HCT116 (cell line): ENCODE measurements at regions not wholly inside any gene's neighbourhood (a gene's known extent, or its start where the extent isn't known, plus 50 kb on each side); places are given as distances from the start of the nearest gene placed in this dataset.

ENCODE experiments used
- ATAC-seq: fragments of 200-7000 bp; cut with Tn5 transposase; 2 replicates; pipeline ENCODE4 v1.9.1; 2020; ENCODE audit warnings: mild to moderate bottlenecking, moderate library complexity
- BruUV-seq: library from RNA; stranded (reverse); fragments of 400-500 nt; replicated peaks from 2 replicates; lab custom pipeline; 2021; lab: Mats Ljungman, UMichigan
- CTCF ChIA-PET: fragments of 300-600 bp; sonication (Branson Sonifier 250); formaldehyde crosslinking; loops from one replicate; lab custom pipeline; 2021; ENCODE audit warnings: antibody characterized with exemption; lab: Charles Lee
- POLR2A ChIA-PET: fragments of 300-600, 350-600 bp; sonication (Branson Sonifier 250); formaldehyde crosslinking; loops from one replicate; lab custom pipeline; 2021; ENCODE audit warnings: antibody characterized with exemption; lab: Charles Lee
- RAD21 ChIA-PET, 2 experiments: fragments of 300-600 bp; sonication (Branson Sonifier 250); formaldehyde crosslinking; loops; one replicate each; lab custom pipeline; 2023; ENCODE audit warnings: low total read pairs in 2 of 2; ENCODE audit not compliant: uncharacterized antibody in 2 of 2, unreplicated experiment in 2 of 2, low non-redundant PET in 1 of 2; lab: Charles Lee
- DNase-seq: peaks from one replicate; pipeline ENCODE4 v3.0.0-alpha.2; 2010; ENCODE audit warnings: low read depth, low spot score
- H2AFZ ChIP-seq: fragments of 200-600 bp; shearing (Covaris generic), sonication (generic); 2 replicates; pipeline ENCODE4 v1.6.1; 2017; ENCODE audit warnings: low read depth, mixed run types, mixed read lengths, antibody characterized with exemption, low read length; ENCODE audit not compliant: poor library complexity, severe bottlenecking
- H3K27ac ChIP-seq: 2 replicates; pipeline ENCODE4 v1.5.1; 2012; ENCODE audit warnings: low read depth, low read length
- H3K27me3 ChIP-seq: fragments of 200-600 bp; sonication (generic); 2 replicates; pipeline ENCODE4 v1.6.1; 2016; ENCODE audit warnings: mixed run types, low read length, mixed read lengths; ENCODE audit not compliant: insufficient read depth
- H3K36me3 ChIP-seq, 2 experiments: fragments of 200-500 bp in 1 of 2; fragments of 200-600 bp in 1 of 2; sonication (Bioruptor generic) in 1 of 2; sonication (generic) in 1 of 2; 2 replicates each; pipeline versions ENCODE4 v1.5.1 to v1.6.1; 2014 to 2016; ENCODE audit warnings: low read length in 2 of 2, inconsistent platforms in 1 of 2, mixed read lengths in 1 of 2, mixed run types in 1 of 2; ENCODE audit not compliant: insufficient read depth in 2 of 2, control insufficient read depth in 1 of 2
- H3K4me1 ChIP-seq, 2 experiments: fragments of 200-600 bp in 1 of 2; sonication (generic) in 1 of 2; 2 replicates each; pipeline versions ENCODE4 v1.5.1 to v1.6.1; 2012 to 2017; ENCODE audit warnings: low read length in 2 of 2, inconsistent platforms in 1 of 2, mild to moderate bottlenecking in 1 of 2, mixed read lengths in 1 of 2, mixed run types in 1 of 2, moderate library complexity in 1 of 2; ENCODE audit not compliant: insufficient read depth in 2 of 2, control insufficient read depth in 1 of 2
- H3K4me2 ChIP-seq: fragments of 200-600 bp; sonication (generic); 2 replicates; pipeline ENCODE4 v1.6.1; 2017; ENCODE audit warnings: mixed run types, low read length, mixed read lengths
- H3K4me3 ChIP-seq, 2 experiments: fragments of 200-600 bp in 1 of 2; sonication (generic) in 1 of 2; replicated peaks in 1 of 2; 2 replicates each; pipeline ENCODE4 v1.5.1; 2011 to 2016; ENCODE audit warnings: low read length in 2 of 2, control low read depth in 1 of 2, low read depth in 1 of 2, mild to moderate bottlenecking in 1 of 2, mixed read lengths in 1 of 2, mixed run types in 1 of 2
- H3K79me2 ChIP-seq: fragments of 200-600 bp; sonication (generic); 2 replicates; pipeline ENCODE4 v1.6.1; 2017; ENCODE audit warnings: mild to moderate bottlenecking, mixed run types, low read length, moderate library complexity, mixed read lengths; ENCODE audit not compliant: insufficient read depth
- H3K9ac ChIP-seq: fragments of 200-600 bp; sonication (generic); 2 replicates; pipeline ENCODE4 v1.6.1; 2016; ENCODE audit warnings: low read length, mixed read lengths
- H3K9me2 ChIP-seq: fragments of 200-600 bp; sonication (generic), shearing (Covaris generic); 2 replicates; pipeline ENCODE4 v1.6.1; 2017; ENCODE audit warnings: mixed run types, mild to moderate bottlenecking, moderate library complexity; ENCODE audit not compliant: insufficient read depth
- H3K9me3 ChIP-seq, 2 experiments: fragments of 200-500 bp in 1 of 2; fragments of 200-600 bp in 1 of 2; sonication (Bioruptor generic) in 1 of 2; sonication (generic) in 1 of 2; 2 replicates each; pipeline ENCODE4 v1.6.1; 2014 to 2017; ENCODE audit warnings: low read length in 2 of 2, mixed read lengths in 2 of 2, inconsistent platforms in 1 of 2, low read depth in 1 of 2, mild to moderate bottlenecking in 1 of 2, mixed run types in 1 of 2, moderate library complexity in 1 of 2; ENCODE audit not compliant: control insufficient read depth in 1 of 2, insufficient read depth in 1 of 2
- H4K20me1 ChIP-seq: fragments of 200-600 bp; sonication (generic), shearing (Covaris generic); 2 replicates; pipeline ENCODE4 v1.6.1; 2017; ENCODE audit warnings: mixed run types, mild to moderate bottlenecking, moderate library complexity; ENCODE audit not compliant: insufficient read depth
- CEBPB ChIP-seq: IDR thresholded peaks from 2 replicates; pipeline ENCODE4 v1.6.1; 2012; ENCODE audit warnings: low read depth
- EZH2 ChIP-seq: fragments of 200-600 bp; sonication (generic); IDR thresholded peaks from 2 replicates; pipeline ENCODE4 v1.6.1; 2017; ENCODE audit warnings: antibody characterized with exemption, mixed run types
- JUND ChIP-seq: IDR thresholded peaks from 2 replicates; pipeline ENCODE4 v1.6.1; 2012
- RAD21 ChIP-seq: IDR thresholded peaks from 2 replicates; pipeline ENCODE4 v1.6.1; 2012; ENCODE audit warnings: low read depth, mild to moderate bottlenecking
- TCF7L2 ChIP-seq: IDR thresholded peaks from 2 replicates; pipeline ENCODE4 v1.7.0; 2011; ENCODE audit warnings: borderline replicate concordance, inconsistent platforms; ENCODE audit not compliant: insufficient read depth, insufficient read length; ENCODE audit errors: extremely low read depth
- YY1 ChIP-seq: IDR thresholded peaks from 2 replicates; pipeline ENCODE4 v1.6.1; 2011; ENCODE audit warnings: low read length, low read depth, moderate library complexity, mild to moderate bottlenecking; ENCODE audit not compliant: insufficient replicate concordance; ENCODE audit errors: extremely low read depth
- intact Hi-C: fragments of 100-400 bp; cut with micrococcal nuclease; formaldehyde crosslinking; loops from 2 replicates; pipeline ENCODE4 v1.10.0; 2022
- TF ChIP-seq, protein P1 (sequence below), 3 experiments: fragments of 200-600 bp in 1 of 3; sonication (generic) in 1 of 3; IDR thresholded peaks in 2 of 3; conservative IDR thresholded peaks in 1 of 3; 2 replicates each; pipeline ENCODE4 v1.5.1; 2012 to 2017; ENCODE audit warnings: low read depth in 2 of 3, low read length in 2 of 3, antibody characterized with exemption in 1 of 3, borderline replicate concordance in 1 of 3, control low read depth in 1 of 3, mild to moderate bottlenecking in 1 of 3, mixed read lengths in 1 of 3, mixed run types in 1 of 3, moderate library complexity in 1 of 3; ENCODE audit not compliant: insufficient read depth in 1 of 3
- TF ChIP-seq, protein P2 (sequence below): IDR thresholded peaks from 2 replicates; pipeline ENCODE4 v1.6.1; 2012

- H3K4me2 ChIP-seq = no peak overlapping the region
- no peak overlapping the region for H3K9ac ChIP-seq
- BruUV-seq = no TSS peak
- ATAC-seq (no peak), DNase-seq (no peak)
- ChIA-PET POLR2A (no interaction called here), RAD21 (no interaction called here), CTCF (no interaction called here)
- H3K27me3 ChIP-seq = no peaks in the 10 kb centered on the region
- H2AFZ ChIP-seq = no peak overlapping the region
- no peaks in the 10 kb centered on the region for H3K9me2 ChIP-seq
- no peaks in the 10 kb centered on the region for H4K20me1 ChIP-seq
- no peaks in the 10 kb centered on the region for H3K79me2 ChIP-seq
- H3K4me1 ChIP-seq = no peaks in the 10 kb centered on the region
- H3K4me3 ChIP-seq = no peak overlapping the region
- intact Hi-C loops = no loop called here
- H3K27ac ChIP-seq = no peak overlapping the region
- TF ChIP-seq, protein P1, sequence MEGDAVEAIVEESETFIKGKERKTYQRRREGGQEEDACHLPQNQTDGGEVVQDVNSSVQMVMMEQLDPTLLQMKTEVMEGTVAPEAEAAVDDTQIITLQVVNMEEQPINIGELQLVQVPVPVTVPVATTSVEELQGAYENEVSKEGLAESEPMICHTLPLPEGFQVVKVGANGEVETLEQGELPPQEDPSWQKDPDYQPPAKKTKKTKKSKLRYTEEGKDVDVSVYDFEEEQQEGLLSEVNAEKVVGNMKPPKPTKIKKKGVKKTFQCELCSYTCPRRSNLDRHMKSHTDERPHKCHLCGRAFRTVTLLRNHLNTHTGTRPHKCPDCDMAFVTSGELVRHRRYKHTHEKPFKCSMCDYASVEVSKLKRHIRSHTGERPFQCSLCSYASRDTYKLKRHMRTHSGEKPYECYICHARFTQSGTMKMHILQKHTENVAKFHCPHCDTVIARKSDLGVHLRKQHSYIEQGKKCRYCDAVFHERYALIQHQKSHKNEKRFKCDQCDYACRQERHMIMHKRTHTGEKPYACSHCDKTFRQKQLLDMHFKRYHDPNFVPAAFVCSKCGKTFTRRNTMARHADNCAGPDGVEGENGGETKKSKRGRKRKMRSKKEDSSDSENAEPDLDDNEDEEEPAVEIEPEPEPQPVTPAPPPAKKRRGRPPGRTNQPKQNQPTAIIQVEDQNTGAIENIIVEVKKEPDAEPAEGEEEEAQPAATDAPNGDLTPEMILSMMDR (IDR thresholded peaks at IDR 0.05 in 2 of 3, conservative IDR thresholded peaks at IDR 0.05 in 1 of 3; ENCODE audit: borderline replicate concordance in 1 of 3, insufficient read depth in 1 of 3, low read depth in 2 of 3, low read length in 2 of 3) = no peak
- TF ChIP-seq EZH2 = no peak
- TF ChIP-seq TCF7L2 = no peak
- TF ChIP-seq, protein P2, sequence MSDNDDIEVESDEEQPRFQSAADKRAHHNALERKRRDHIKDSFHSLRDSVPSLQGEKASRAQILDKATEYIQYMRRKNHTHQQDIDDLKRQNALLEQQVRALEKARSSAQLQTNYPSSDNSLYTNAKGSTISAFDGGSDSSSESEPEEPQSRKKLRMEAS = no peak
- no peak for TF ChIP-seq RAD21
- TF ChIP-seq JUND = no peak
- TF ChIP-seq CEBPB = no peak
- no peak for TF ChIP-seq YY1
- no peaks in the 10 kb centered on the region for H3K36me3 ChIP-seq
- H3K9me3 ChIP-seq = peaks cover 0 to 3% of the 10 kb centered on the region in 2 experiments; a peak in 2 of 4 replicates
These were observed 112.8 kb upstream of the CADM1 start for GRCh38 chr11:115616971-115617370.
